HG03135 (cell line): ENCODE measurements at regions not wholly inside any gene's neighbourhood (a gene's known extent, or its start where the extent isn't known, plus 50 kb on each side); places are given as distances from the start of the nearest gene placed in this dataset.

ENCODE experiments used
- ATAC-seq: cut with Tn5 transposase; IDR thresholded peaks from one replicate; pipeline ENCODE4 v1.9.1; 2021; ENCODE audit warnings: mild to moderate bottlenecking, moderate library complexity; ENCODE audit not compliant: unreplicated experiment

- no peak for ATAC-seq
These were observed 920.9 kb downstream of the EFNA5 start for GRCh38 chr5:106749826-106750225.

- ATAC-seq, result no peak
These were observed 931.6 kb downstream of the EFNA5 start for GRCh38 chr5:106739127-106739526.

- ATAC-seq, result no peak
These were observed 933.6 kb downstream of the EFNA5 start for GRCh38 chr5:106737111-106737510.

GRCh38 chr5:106732624-106733023 lies 938.1 kb downstream of the EFNA5 start:
- ATAC-seq, result no peak

- ATAC-seq, result no peak
These were observed 939.8 kb downstream of the EFNA5 start for GRCh38 chr5:106730912-106731311.

GRCh38 chr5:106730506-106730905 lies 940.2 kb downstream of the EFNA5 start:
- no peak for ATAC-seq

GRCh38 chr5:106728208-106728607 lies 942.5 kb downstream of the EFNA5 start:
- no peak for ATAC-seq

- ATAC-seq, result no peak
These were observed 943.7 kb downstream of the EFNA5 start for GRCh38 chr5:106727071-106727470.

- ATAC-seq, result no peak
These were observed 950.4 kb downstream of the EFNA5 start for GRCh38 chr5:106720367-106720766.

- no peak for ATAC-seq
These were observed 970.9 kb downstream of the EFNA5 start for GRCh38 chr5:106699796-106700195.

- ATAC-seq, result no peak
These were observed 971.5 kb downstream of the EFNA5 start for GRCh38 chr5:106699198-106699597.

- ATAC-seq, result no peak
These were observed 972.6 kb downstream of the EFNA5 start for GRCh38 chr5:106698169-106698568.

- no peak for ATAC-seq
These were observed 979.0 kb downstream of the EFNA5 start for GRCh38 chr5:106691701-106692100.

GRCh38 chr5:106690585-106690984 lies 980.2 kb downstream of the EFNA5 start:
- no peak for ATAC-seq

- peak; percentile 73 for ATAC-seq
These were observed 990.4 kb downstream of the EFNA5 start for GRCh38 chr5:106680330-106680729.

- no peak for ATAC-seq
These were observed 993.7 kb downstream of the EFNA5 start for GRCh38 chr5:106677057-106677456.

GRCh38 chr5:106675687-106676086 lies 995.0 kb downstream of the EFNA5 start:
- no peak for ATAC-seq

GRCh38 chr5:106673941-106674340 lies 996.8 kb downstream of the EFNA5 start:
- no peak for ATAC-seq

- no peak for ATAC-seq
These were observed 1008.9 kb downstream of the EFNA5 start for GRCh38 chr5:106661866-106662265.

GRCh38 chr5:106660681-106661080 lies 1010.1 kb downstream of the EFNA5 start:
- ATAC-seq, result no peak

GRCh38 chr5:106658150-106658549 lies 1012.6 kb downstream of the EFNA5 start:
- no peak for ATAC-seq

GRCh38 chr5:106656821-106657220 lies 1013.9 kb downstream of the EFNA5 start:
- ATAC-seq, result no peak

- ATAC-seq, result no peak
These were observed 1021.7 kb downstream of the EFNA5 start for GRCh38 chr5:106649031-106649430.

GRCh38 chr5:106648401-106648800 lies 1022.3 kb downstream of the EFNA5 start:
- no peak for ATAC-seq
